ENCODE measurements at regions not wholly inside any gene's neighbourhood (a gene's known extent, or its start where the extent isn't known, plus 50 kb on each side); places are given as distances from the start of the nearest gene placed in this dataset.
A peak's percentile ranks its signal among the peaks of the same experiment; 100 is the strongest.

DNA sequence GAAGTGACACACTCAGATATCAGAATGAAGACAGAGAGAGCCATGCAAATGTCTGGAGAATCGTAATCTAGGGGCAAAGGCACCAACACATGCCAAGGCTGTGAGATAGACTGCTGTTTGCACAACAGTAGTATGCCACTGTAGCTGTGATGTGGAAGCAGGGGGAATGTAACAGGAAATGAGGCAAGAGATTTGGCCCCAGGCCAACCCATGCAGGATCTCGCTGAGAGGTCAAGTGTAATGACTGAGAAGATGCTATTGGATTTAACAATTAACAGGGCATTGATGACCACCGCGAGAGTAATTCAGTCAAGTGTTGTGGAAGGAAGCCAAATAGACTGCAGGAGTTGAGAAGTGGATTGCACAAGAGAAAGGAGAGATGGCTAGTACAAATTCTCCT lies 107.3 kb upstream of the ST6GALNAC5 start:
- 46% methylated on average over 4 of the region's 4 CpGs for WGBS (ENCODE audit: insufficient coverage)
- H3K4me1 ChIP-seq (ENCODE audit: control insufficient read depth, insufficient read depth, low read length): peaks cover 3% of the 10 kb centered on the region
- no peak overlapping the region for H3K4me3 ChIP-seq (ENCODE audit: low read length)
- H3K27me3 ChIP-seq (ENCODE audit: control insufficient read depth, insufficient read depth, low read length): no peaks in the 10 kb centered on the region
- DNase-seq: peak; percentile 15
- no peaks in the 10 kb centered on the region for H3K36me3 ChIP-seq (ENCODE audit: control insufficient read depth, insufficient read depth, low read length)
- no peak overlapping the region for H3K27ac ChIP-seq (ENCODE audit: low read length)
- H3K9me3 ChIP-seq (replicated peaks; ENCODE audit: control insufficient read depth, low read depth, low read length): no peaks in the 10 kb centered on the region

DNA sequence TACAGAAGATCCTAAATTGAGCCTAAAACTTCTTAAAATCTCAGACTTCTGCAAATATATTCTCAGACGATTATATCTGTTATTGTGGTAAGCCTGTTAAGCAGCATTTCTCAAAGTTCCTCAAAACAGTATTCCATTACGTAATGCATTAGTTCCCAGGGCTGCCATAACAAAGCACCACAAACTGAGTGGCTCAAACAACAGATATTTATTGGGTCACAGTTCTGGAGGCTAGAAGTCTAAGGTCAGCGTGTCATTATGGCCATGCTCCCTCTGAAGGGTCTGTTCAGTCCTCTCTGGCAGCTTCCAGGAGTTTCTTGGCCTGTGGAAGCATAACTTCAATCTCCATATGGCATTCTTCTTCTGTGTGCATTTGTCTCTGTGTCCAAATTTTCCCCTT lies 103.5 kb upstream of the ST6GALNAC5 start:
- WGBS (ENCODE audit: insufficient coverage): 90% methylated on average over 2 of the region's 3 CpGs
- Histone ChIP-seq H3K4me3 (ENCODE audit: low read length) (no peak overlapping the region), H3K27me3 (ENCODE audit: control insufficient read depth, insufficient read depth, low read length) (no peaks in the 10 kb centered on the region), H3K9me3 (replicated peaks; ENCODE audit: control insufficient read depth, low read depth, low read length) (no peaks in the 10 kb centered on the region), H3K36me3 (ENCODE audit: control insufficient read depth, insufficient read depth, low read length) (no peaks in the 10 kb centered on the region), H3K27ac (ENCODE audit: low read length) (no peak overlapping the region), H3K4me1 (ENCODE audit: control insufficient read depth, insufficient read depth, low read length) (peaks cover 6% of the 10 kb centered on the region)
- DNase-seq: peak; percentile 16

DNA sequence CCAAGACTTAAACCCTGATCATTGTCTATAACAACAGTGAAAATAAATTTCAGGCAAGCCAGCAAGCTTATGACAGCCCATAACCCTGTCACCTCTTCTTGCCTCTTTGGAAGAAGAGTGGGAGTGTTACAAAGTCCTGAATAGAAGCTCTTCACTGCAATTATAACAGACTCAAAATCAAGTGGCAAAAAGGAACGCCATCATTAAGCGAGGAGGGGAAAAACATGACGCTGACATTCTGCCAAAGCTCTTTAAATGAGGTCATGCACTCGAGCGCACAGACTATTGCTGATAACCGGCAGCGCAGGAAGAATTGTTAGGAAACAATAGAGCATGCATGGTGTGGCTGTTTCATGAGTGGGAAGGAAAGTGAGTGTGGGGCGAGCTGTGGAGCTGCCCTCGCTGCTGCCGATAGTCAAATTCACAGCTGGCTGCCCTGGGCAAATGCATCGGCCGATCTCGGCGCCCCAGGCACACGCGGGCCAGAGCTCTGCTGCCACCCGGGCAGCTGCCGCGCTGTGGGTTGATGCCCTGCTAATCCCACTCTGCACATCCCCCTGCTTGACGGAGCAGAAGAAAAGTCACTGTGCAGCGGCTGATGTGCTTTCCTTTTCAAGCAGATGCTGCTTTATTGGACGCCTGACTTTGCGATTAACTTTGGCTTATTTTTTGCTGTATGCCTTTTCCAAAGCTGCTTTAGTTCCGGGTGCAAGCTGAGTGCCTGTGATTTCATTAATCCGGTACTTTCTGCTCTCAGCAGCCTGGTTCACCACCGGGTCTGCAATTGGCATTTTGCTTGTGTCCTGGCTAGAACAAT lies 102.4 kb upstream of the ST6GALNAC5 start:
- no peaks in the 10 kb centered on the region for H3K36me3 ChIP-seq (ENCODE audit: control insufficient read depth, insufficient read depth, low read length)
- DNase-seq: peak; percentile 40
- no peak overlapping the region for H3K27ac ChIP-seq (ENCODE audit: low read length)
- H3K9me3 ChIP-seq (replicated peaks; ENCODE audit: control insufficient read depth, low read depth, low read length): no peaks in the 10 kb centered on the region
- no peaks in the 10 kb centered on the region for H3K27me3 ChIP-seq (ENCODE audit: control insufficient read depth, insufficient read depth, low read length)
- H3K4me1 ChIP-seq (ENCODE audit: control insufficient read depth, insufficient read depth, low read length): peaks cover 6% of the 10 kb centered on the region
- peak overlapping the region; percentile 10 for H3K4me3 ChIP-seq (ENCODE audit: low read length)
- 46% methylated on average over 26 of the region's 26 CpGs for WGBS (ENCODE audit: insufficient coverage)

DNA sequence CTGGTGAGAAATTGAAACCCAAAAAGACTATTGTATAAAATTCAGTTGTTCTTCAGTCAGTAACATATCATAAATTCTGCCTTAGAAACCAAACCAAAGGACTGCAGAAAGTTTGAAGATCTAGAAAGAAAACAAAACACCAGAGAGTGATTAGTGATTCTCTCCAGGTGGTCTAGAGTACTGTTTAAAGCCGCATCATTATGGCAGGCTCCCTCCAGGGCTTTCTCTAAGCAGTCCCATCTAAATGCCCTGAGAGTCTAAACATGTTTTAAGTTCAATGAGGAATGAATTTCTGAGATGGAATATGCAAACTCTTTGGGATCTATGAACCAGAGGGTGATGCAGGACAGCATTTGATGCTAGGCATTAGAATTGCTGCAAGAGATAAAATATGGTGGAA lies 100.9 kb upstream of the ST6GALNAC5 start:
- WGBS (ENCODE audit: insufficient coverage): no CpG with 5 or more reads among the region's 1 CpG
- no peak for DNase-seq
- Histone ChIP-seq H3K27ac (ENCODE audit: low read length) (no peak overlapping the region), H3K4me1 (ENCODE audit: control insufficient read depth, insufficient read depth, low read length) (peaks cover 10% of the 10 kb centered on the region), H3K9me3 (replicated peaks; ENCODE audit: control insufficient read depth, low read depth, low read length) (no peaks in the 10 kb centered on the region), H3K36me3 (ENCODE audit: control insufficient read depth, insufficient read depth, low read length) (no peaks in the 10 kb centered on the region), H3K4me3 (ENCODE audit: low read length) (no peak overlapping the region), H3K27me3 (ENCODE audit: control insufficient read depth, insufficient read depth, low read length) (no peaks in the 10 kb centered on the region)

DNA sequence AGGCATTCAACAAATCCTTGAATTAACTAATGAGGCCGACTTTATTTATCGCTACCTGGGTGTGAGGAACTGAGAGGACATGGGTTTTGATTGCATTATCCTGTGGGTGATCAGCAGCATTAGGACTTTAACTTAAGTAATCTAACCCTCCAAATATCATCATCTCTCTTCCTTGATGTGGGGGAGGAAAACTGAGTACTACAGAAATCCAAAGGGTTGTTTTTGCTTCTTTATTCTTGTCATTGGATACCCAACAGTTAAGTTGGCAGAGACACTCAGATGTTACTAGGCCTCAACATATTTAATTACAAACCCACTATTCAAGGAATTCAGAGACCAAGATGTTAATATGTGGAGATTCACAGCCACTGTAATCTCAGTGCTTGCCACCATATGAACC lies 97.4 kb upstream of the ST6GALNAC5 start:
- Histone ChIP-seq H3K27me3 (ENCODE audit: control insufficient read depth, insufficient read depth, low read length) (no peaks in the 10 kb centered on the region), H3K27ac (ENCODE audit: low read length) (no peak overlapping the region), H3K4me3 (ENCODE audit: low read length) (no peak overlapping the region), H3K4me1 (ENCODE audit: control insufficient read depth, insufficient read depth, low read length) (peaks cover 7% of the 10 kb centered on the region), H3K9me3 (replicated peaks; ENCODE audit: control insufficient read depth, low read depth, low read length) (no peaks in the 10 kb centered on the region), H3K36me3 (ENCODE audit: control insufficient read depth, insufficient read depth, low read length) (no peaks in the 10 kb centered on the region)
- DNase-seq: no peak
- no CpG with 5 or more reads among the region's 2 CpGs for WGBS (ENCODE audit: insufficient coverage)

DNA sequence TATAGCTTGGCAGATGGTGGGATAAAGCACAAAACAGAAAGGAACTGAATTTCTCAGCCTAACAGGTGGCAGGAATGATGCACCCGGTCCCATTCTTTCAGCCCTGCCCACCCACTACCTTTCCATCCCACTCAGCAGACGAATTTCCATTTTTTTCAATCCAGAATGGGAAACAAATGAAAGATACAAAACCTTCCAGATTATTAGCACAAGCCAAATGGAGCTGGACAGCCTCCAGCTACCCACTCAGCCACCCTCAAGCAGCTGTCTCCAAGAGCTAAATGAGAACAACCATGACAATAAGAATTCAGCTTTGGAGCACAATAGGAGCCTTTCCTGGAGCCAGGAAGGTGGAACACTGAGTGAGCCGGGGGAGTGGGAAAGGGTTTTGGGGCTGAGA lies 96.3 kb upstream of the ST6GALNAC5 start:
- DNase-seq: peak; percentile 25
- no peak overlapping the region for H3K4me3 ChIP-seq (ENCODE audit: low read length)
- H3K36me3 ChIP-seq (ENCODE audit: control insufficient read depth, insufficient read depth, low read length): no peaks in the 10 kb centered on the region
- WGBS (ENCODE audit: insufficient coverage): 31% methylated on average over 2 of the region's 3 CpGs
- H3K27me3 ChIP-seq (ENCODE audit: control insufficient read depth, insufficient read depth, low read length): no peaks in the 10 kb centered on the region
- no peaks in the 10 kb centered on the region for H3K9me3 ChIP-seq (replicated peaks; ENCODE audit: control insufficient read depth, low read depth, low read length)
- peaks cover 4% of the 10 kb centered on the region for H3K4me1 ChIP-seq (ENCODE audit: control insufficient read depth, insufficient read depth, low read length)
- H3K27ac ChIP-seq (ENCODE audit: low read length): no peak overlapping the region

DNA sequence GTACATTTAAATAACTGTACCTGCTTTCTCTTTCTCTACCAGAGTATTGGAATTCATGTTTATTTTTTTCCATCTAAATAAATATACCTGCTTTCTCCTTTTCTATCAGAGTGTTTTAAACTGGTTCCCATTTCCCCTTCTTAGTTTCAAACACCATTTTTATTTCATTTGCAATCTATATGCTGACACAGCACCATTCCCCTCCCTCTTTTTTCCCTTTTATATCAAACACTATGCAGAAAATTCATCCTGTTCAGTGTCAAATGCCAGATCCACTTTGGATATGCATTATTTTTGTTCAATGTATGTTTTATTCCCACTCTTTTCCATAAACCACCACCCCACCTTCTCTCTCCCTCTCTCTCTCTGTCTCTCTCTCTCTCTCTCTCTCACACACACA lies 85.8 kb upstream of the ST6GALNAC5 start:
- Histone ChIP-seq H3K27ac (ENCODE audit: low read length) (no peak overlapping the region), H3K9me3 (replicated peaks; ENCODE audit: control insufficient read depth, low read depth, low read length) (peaks cover 3% of the 10 kb centered on the region), H3K27me3 (ENCODE audit: control insufficient read depth, insufficient read depth, low read length) (no peaks in the 10 kb centered on the region), H3K4me1 (ENCODE audit: control insufficient read depth, insufficient read depth, low read length) (no peaks in the 10 kb centered on the region), H3K4me3 (ENCODE audit: low read length) (no peak overlapping the region), H3K36me3 (ENCODE audit: control insufficient read depth, insufficient read depth, low read length) (no peaks in the 10 kb centered on the region)
- no peak for DNase-seq

DNA sequence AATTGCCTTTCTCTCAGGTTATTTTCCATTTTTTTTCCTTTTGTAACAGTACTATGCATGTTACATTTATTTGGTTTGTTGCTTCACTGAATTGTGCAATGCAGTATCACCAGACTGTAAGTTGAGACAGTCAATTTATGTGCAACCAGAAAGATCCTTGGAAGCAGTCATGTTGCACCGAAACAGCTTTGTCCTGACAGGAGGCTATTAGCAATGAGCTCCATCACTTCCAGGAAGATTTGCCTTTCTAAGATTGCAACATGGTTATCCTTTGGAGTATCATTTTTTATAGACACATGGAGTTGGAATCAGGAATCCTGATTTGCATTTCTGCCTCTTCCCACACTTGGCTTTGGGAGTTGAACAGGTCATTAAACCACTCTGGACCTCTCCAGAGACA lies 84.5 kb upstream of the ST6GALNAC5 start:
- whole genome bisulfite sequencing (ENCODE audit: insufficient coverage): no CpG with 5 or more reads among the region's 1 CpG
- no peaks in the 10 kb centered on the region for H3K36me3 ChIP-seq (ENCODE audit: control insufficient read depth, insufficient read depth, low read length)
- DNase-seq: peak; percentile 73
- peaks cover 3% of the 10 kb centered on the region for H3K9me3 ChIP-seq (replicated peaks; ENCODE audit: control insufficient read depth, low read depth, low read length)
- H3K4me1 ChIP-seq (ENCODE audit: control insufficient read depth, insufficient read depth, low read length): no peaks in the 10 kb centered on the region
- H3K27me3 ChIP-seq (ENCODE audit: control insufficient read depth, insufficient read depth, low read length): no peaks in the 10 kb centered on the region
- H3K27ac ChIP-seq (ENCODE audit: low read length): no peak overlapping the region
- no peak overlapping the region for H3K4me3 ChIP-seq (ENCODE audit: low read length)

DNA sequence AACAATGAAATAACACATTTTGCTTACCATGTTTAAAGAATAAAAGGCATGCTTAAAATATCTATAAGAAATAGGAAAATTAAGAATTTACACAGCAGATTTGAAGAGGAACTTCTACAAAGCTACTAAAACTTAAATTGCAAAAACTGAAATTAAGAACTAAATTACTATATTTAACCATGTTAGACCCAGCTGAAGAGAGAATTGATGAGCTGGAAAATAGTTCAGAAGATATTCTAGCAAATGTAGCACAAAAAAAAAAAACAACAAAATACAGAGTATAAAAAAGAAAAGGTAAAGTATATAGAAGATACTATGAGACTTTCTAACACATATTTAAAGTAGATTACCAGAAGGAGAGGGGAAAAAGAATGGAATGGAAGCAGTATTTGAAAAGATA lies 82.8 kb upstream of the ST6GALNAC5 start:
- DNase-seq: no peak
- H3K36me3 ChIP-seq (ENCODE audit: control insufficient read depth, insufficient read depth, low read length): no peaks in the 10 kb centered on the region
- H3K27me3 ChIP-seq (ENCODE audit: control insufficient read depth, insufficient read depth, low read length): no peaks in the 10 kb centered on the region
- peaks cover 3% of the 10 kb centered on the region for H3K9me3 ChIP-seq (replicated peaks; ENCODE audit: control insufficient read depth, low read depth, low read length)
- H3K27ac ChIP-seq (ENCODE audit: low read length): no peak overlapping the region
- no peaks in the 10 kb centered on the region for H3K4me1 ChIP-seq (ENCODE audit: control insufficient read depth, insufficient read depth, low read length)
- no peak overlapping the region for H3K4me3 ChIP-seq (ENCODE audit: low read length)

DNA sequence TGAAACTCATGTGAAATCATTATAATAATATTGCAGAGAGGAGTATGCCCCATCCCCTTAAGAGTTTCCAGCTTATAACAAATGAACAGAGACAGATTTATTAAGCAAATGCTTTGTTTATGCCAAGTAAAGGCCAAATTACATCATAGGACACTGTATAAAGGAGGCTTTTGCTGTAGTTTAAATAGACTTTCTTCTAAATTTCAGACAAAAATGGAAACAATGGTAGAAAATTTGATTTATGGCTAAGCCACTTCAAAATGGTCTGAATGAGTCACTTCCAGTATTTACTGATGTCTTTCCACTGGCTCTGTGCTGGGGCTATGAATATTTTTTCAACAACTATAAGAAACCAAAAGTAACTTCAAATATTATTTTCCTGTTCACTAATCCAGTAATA lies 81.1 kb upstream of the ST6GALNAC5 start:
- Histone ChIP-seq H3K4me3 (ENCODE audit: low read length) (no peak overlapping the region), H3K9me3 (replicated peaks; ENCODE audit: control insufficient read depth, low read depth, low read length) (peaks cover 3% of the 10 kb centered on the region), H3K4me1 (ENCODE audit: control insufficient read depth, insufficient read depth, low read length) (no peaks in the 10 kb centered on the region), H3K36me3 (ENCODE audit: control insufficient read depth, insufficient read depth, low read length) (no peaks in the 10 kb centered on the region), H3K27ac (ENCODE audit: low read length) (no peak overlapping the region), H3K27me3 (ENCODE audit: control insufficient read depth, insufficient read depth, low read length) (no peaks in the 10 kb centered on the region)
- peak; percentile 8 for DNase-seq

DNA sequence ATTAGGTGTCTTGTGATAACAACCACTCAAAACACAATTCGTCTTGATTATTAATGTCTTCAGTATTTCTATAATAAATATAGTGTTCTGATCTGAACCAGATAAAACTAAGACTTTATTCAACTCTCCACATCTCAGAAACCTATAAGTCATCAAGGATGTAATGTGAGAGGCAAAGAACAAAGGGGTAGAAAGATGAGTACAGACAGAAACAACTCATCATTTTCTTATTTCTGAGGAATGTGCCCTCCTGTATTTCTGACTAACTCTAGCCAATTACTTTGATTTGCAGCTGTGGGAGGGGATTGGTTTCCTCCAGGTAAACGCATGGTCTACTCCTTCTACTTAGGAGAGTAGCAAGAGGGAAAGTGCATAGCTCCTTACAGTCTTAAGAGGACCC lies 73.7 kb upstream of the ST6GALNAC5 start:
- H3K4me3 ChIP-seq (ENCODE audit: low read length): no peak overlapping the region
- no peaks in the 10 kb centered on the region for H3K36me3 ChIP-seq (ENCODE audit: control insufficient read depth, insufficient read depth, low read length)
- no peaks in the 10 kb centered on the region for H3K27me3 ChIP-seq (ENCODE audit: control insufficient read depth, insufficient read depth, low read length)
- no peak overlapping the region for H3K27ac ChIP-seq (ENCODE audit: low read length)
- no peak for DNase-seq
- no CpG with 5 or more reads among the region's 2 CpGs for WGBS (ENCODE audit: insufficient coverage)
- no peaks in the 10 kb centered on the region for H3K4me1 ChIP-seq (ENCODE audit: control insufficient read depth, insufficient read depth, low read length)
- no peaks in the 10 kb centered on the region for H3K9me3 ChIP-seq (replicated peaks; ENCODE audit: control insufficient read depth, low read depth, low read length)

Measured in muscle of leg (tissue), 3 donors.